ENCODE measurements at regions not wholly inside any gene's neighbourhood (a gene's known extent, or its start where the extent isn't known, plus 50 kb on each side); places are given as distances from the start of the nearest gene placed in this dataset.
"Not testable (repeated sequence)": the region's sequence is repeated elsewhere in the genome, so short reads cannot be mapped to it uniquely, and the experiment has no call there.

DNA sequence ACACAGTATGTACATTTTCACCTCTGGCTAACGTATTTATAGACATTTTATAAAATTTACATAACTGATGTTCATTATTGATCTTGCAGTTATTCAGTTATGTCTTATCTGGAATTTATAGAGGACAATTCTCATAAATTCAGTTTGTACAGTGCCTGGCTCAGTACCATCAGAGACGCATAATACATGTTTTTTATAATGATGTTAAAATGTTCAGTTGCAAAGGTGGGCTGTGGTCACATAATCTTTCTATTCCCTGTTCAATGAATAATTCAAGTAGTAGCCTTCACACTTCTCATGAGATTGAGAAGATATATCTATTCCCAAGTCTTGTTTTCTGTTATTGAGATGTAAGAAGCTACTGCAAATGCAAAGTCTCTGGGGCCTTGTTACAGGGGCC lies 393.1 kb upstream of the ARRDC3 start:
- DNase-seq (ENCODE audit: low read depth, low spot score) (no peak), ATAC-seq (no peak)
- Histone ChIP-seq H3K27ac (ENCODE audit: low read length) (no peak overlapping the region), H3K27me3 (ENCODE audit: control insufficient read depth, insufficient read depth, low read length) (no peaks in the 10 kb centered on the region), H3K4me1 (ENCODE audit: control insufficient read depth, insufficient read depth, low read length) (no peaks in the 10 kb centered on the region), H3K9me3 (ENCODE audit: control insufficient read depth, insufficient read depth, low read depth, low read length) (no peaks in the 10 kb centered on the region), H3K36me3 (ENCODE audit: control insufficient read depth, insufficient read depth, low read length) (no peaks in the 10 kb centered on the region), H3K4me3 (ENCODE audit: low read depth in 2 of 2, low read length in 2 of 2) (no peak overlapping the region)
- BruUV-seq (replicated peaks), result no TSS peak
- TF ChIP-seq, protein P1, sequence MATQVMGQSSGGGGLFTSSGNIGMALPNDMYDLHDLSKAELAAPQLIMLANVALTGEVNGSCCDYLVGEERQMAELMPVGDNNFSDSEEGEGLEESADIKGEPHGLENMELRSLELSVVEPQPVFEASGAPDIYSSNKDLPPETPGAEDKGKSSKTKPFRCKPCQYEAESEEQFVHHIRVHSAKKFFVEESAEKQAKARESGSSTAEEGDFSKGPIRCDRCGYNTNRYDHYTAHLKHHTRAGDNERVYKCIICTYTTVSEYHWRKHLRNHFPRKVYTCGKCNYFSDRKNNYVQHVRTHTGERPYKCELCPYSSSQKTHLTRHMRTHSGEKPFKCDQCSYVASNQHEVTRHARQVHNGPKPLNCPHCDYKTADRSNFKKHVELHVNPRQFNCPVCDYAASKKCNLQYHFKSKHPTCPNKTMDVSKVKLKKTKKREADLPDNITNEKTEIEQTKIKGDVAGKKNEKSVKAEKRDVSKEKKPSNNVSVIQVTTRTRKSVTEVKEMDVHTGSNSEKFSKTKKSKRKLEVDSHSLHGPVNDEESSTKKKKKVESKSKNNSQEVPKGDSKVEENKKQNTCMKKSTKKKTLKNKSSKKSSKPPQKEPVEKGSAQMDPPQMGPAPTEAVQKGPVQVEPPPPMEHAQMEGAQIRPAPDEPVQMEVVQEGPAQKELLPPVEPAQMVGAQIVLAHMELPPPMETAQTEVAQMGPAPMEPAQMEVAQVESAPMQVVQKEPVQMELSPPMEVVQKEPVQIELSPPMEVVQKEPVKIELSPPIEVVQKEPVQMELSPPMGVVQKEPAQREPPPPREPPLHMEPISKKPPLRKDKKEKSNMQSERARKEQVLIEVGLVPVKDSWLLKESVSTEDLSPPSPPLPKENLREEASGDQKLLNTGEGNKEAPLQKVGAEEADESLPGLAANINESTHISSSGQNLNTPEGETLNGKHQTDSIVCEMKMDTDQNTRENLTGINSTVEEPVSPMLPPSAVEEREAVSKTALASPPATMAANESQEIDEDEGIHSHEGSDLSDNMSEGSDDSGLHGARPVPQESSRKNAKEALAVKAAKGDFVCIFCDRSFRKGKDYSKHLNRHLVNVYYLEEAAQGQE (IDR thresholded peaks at IDR 0.05; ENCODE audit: insufficient read depth in 1 of 2, low read depth in 2 of 2, low read length in 1 of 2), result no peak
- TF ChIP-seq TCF7L2 (IDR thresholded peaks at IDR 0.05; ENCODE audit: low read depth, low read length) (no peak), CTCF (IDR thresholded peaks at IDR 0.05) (no peak), SIN3A (IDR thresholded peaks at IDR 0.05; ENCODE audit: borderline replicate concordance, insufficient read depth, low read depth, low read length) (no peak), POLR2AphosphoS5 (IDR thresholded peaks at IDR 0.05; ENCODE audit: low read depth, low read length) (no peak)
- ChIA-PET POLR2A (no interaction called here), CTCF (no interaction called here)
- in situ Hi-C loops (cut with HindIII; ENCODE audit: low pct_unique_long_range_greater_than_20kb, low sequenced_read_pairs) (no loop called here), intact Hi-C loops (cut with micrococcal nuclease; ENCODE audit: unreplicated experiment) (no loop called here)

DNA sequence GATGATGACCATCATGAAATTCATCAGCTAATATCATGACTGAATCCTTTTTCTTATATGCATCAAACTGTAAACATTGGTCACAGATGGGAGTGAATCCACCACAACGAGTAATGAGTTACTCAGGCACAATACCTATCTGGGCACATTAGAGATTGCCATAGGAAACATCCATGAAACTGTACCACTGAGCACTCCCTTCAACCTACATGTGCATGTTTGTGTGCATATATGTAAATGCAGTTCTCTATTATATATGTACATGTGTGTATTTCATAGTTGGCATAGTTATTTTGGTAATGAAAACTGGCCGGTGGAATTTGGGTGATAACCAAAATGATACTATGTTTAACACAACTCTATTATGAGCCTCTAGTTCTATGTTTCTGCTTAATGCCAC lies 387.3 kb upstream of the ARRDC3 start:
- in situ Hi-C loops (cut with HindIII; ENCODE audit: low pct_unique_long_range_greater_than_20kb, low sequenced_read_pairs) (no loop called here), intact Hi-C loops (cut with micrococcal nuclease; ENCODE audit: unreplicated experiment) (no loop called here)
- no peak overlapping the region for H3K4me3 ChIP-seq (ENCODE audit: low read depth in 2 of 2, low read length in 2 of 2)
- no peak overlapping the region for H3K27ac ChIP-seq (ENCODE audit: low read length)
- H3K36me3 ChIP-seq (ENCODE audit: control insufficient read depth, insufficient read depth, low read length), result no peaks in the 10 kb centered on the region
- no TSS peak for BruUV-seq (replicated peaks)
- TF ChIP-seq TCF7L2 (IDR thresholded peaks at IDR 0.05; ENCODE audit: low read depth, low read length) (no peak), SIN3A (IDR thresholded peaks at IDR 0.05; ENCODE audit: borderline replicate concordance, insufficient read depth, low read depth, low read length) (no peak), CTCF (IDR thresholded peaks at IDR 0.05) (no peak), POLR2AphosphoS5 (IDR thresholded peaks at IDR 0.05; ENCODE audit: low read depth, low read length) (no peak)
- TF ChIP-seq, protein P1 (IDR thresholded peaks at IDR 0.05; ENCODE audit: insufficient read depth in 1 of 2, low read depth in 2 of 2, low read length in 1 of 2), result no peak
- DNase-seq (ENCODE audit: low read depth, low spot score) (no peak), ATAC-seq (no peak)
- no peaks in the 10 kb centered on the region for H3K4me1 ChIP-seq (ENCODE audit: control insufficient read depth, insufficient read depth, low read length)
- POLR2A ChIA-PET, result no interaction called here
- no peaks in the 10 kb centered on the region for H3K9me3 ChIP-seq (ENCODE audit: control insufficient read depth, insufficient read depth, low read depth, low read length)
- no peaks in the 10 kb centered on the region for H3K27me3 ChIP-seq (ENCODE audit: control insufficient read depth, insufficient read depth, low read length)
- CTCF ChIA-PET, result no interaction called here

DNA sequence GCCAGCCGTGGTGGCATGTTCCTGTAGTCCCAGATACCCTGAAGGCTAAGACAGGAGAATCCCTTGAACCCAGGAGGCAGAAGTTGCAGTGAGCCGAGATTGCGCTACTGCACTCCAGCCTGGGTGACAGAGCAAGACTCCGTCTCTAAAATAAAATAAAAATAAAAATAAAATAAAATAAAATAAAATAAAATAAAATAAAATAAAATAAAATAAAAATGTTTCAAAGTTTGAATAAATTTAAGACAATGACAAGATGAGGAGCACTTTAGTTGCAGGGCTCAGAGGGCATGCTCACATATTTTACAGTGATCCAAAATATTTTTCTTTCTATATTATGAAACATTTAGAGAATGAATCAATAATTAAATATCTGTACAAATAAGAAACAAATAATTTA lies 374.3 kb upstream of the ARRDC3 start:
- H3K27ac ChIP-seq (ENCODE audit: low read length); H3K36me3 ChIP-seq (ENCODE audit: control insufficient read depth, insufficient read depth, low read length); CTCF ChIA-PET; H3K4me3 ChIP-seq (ENCODE audit: low read depth in 2 of 2, low read length in 2 of 2); H3K9me3 ChIP-seq (ENCODE audit: control insufficient read depth, insufficient read depth, low read depth, low read length); POLR2A ChIA-PET; H3K27me3 ChIP-seq (ENCODE audit: control insufficient read depth, insufficient read depth, low read length); BruUV-seq (replicated peaks); intact Hi-C loops (cut with micrococcal nuclease; ENCODE audit: unreplicated experiment); ATAC-seq; H3K4me1 ChIP-seq (ENCODE audit: control insufficient read depth, insufficient read depth, low read length); in situ Hi-C loops (cut with HindIII; ENCODE audit: low pct_unique_long_range_greater_than_20kb, low sequenced_read_pairs); DNase-seq (ENCODE audit: low read depth, low spot score): not testable (repeated sequence)
